ENCODE measurements at regions not wholly inside any gene's neighbourhood (a gene's known extent, or its start where the extent isn't known, plus 50 kb on each side); places are given as distances from the start of the nearest gene placed in this dataset.

GRCh38 chrX:10350221-10350620, 193.4 kb downstream of the CLCN4 start (continued):
- TF ChIP-seq ZMIZ1 (IDR thresholded peaks at IDR 0.05; ENCODE audit: low read depth in 2 of 2, low read length in 2 of 2) (no peak), RNF219 (CRISPR knock-in tag; IDR thresholded peaks at IDR 0.05) (no peak), PATZ1 (CRISPR knock-in tag; IDR thresholded peaks at IDR 0.05; ENCODE audit: borderline replicate concordance) (no peak), BRD9 (IDR thresholded peaks at IDR 0.05; ENCODE audit: low read depth, partially characterized antibody) (no peak), ZNF766 (CRISPR knock-in tag; conservative IDR thresholded peaks at IDR 0.05) (no peak), CBFA2T3 (IDR thresholded peaks at IDR 0.05) (no peak), ZNF41 (CRISPR knock-in tag; conservative IDR thresholded peaks at IDR 0.05) (no peak)

All from K562 (cell line).